ENCODE measurements at regions not wholly inside any gene's neighbourhood (a gene's known extent, or its start where the extent isn't known, plus 50 kb on each side); places are given as distances from the start of the nearest gene placed in this dataset.

DNA sequence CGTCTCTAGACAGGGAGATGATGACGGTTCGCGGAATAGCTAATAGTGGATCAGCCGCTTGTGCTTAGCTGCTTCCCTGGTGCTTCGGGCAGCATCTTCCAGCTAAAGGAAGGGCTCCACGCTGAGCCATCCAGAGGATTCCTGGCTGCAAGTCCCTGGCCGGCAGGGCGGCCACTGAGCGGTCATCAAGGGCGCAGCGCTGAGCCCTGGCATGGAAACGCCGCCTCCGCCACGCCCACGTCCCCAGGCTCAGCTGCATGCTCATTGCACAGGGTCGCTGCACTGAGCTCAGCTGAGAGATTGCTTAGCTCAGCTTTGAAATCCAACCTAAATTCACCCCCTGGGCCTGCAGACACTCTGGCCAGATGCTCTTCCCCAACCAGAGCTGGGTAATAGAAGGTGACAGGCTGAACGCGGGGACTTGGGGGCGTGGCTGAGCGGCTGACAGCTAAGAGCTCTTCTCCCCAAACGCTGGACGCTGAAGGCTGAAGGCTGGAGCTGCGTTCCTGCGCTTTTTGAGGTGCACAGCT is 118.2 kb upstream of the KIT start:
- TF ChIP-seq EZH2 (IDR thresholded peaks at IDR 0.05; ENCODE audit: borderline replicate concordance, low read depth, low read length, severe bottlenecking): no peak
- TF ChIP-seq, protein P1, sequence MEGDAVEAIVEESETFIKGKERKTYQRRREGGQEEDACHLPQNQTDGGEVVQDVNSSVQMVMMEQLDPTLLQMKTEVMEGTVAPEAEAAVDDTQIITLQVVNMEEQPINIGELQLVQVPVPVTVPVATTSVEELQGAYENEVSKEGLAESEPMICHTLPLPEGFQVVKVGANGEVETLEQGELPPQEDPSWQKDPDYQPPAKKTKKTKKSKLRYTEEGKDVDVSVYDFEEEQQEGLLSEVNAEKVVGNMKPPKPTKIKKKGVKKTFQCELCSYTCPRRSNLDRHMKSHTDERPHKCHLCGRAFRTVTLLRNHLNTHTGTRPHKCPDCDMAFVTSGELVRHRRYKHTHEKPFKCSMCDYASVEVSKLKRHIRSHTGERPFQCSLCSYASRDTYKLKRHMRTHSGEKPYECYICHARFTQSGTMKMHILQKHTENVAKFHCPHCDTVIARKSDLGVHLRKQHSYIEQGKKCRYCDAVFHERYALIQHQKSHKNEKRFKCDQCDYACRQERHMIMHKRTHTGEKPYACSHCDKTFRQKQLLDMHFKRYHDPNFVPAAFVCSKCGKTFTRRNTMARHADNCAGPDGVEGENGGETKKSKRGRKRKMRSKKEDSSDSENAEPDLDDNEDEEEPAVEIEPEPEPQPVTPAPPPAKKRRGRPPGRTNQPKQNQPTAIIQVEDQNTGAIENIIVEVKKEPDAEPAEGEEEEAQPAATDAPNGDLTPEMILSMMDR (IDR thresholded peaks at IDR 0.05; ENCODE audit: extremely low read depth in 1 of 2, insufficient read depth in 1 of 2, low read depth in 1 of 2, low read length in 2 of 2): no peak
- no peak for TF ChIP-seq POLR2A (IDR thresholded peaks at IDR 0.05; ENCODE audit: low read depth, low read length)
- TF ChIP-seq FOS (IDR thresholded peaks at IDR 0.05; ENCODE audit: borderline replicate concordance, insufficient read depth, low read length): no peak
- TF ChIP-seq, protein P2, sequence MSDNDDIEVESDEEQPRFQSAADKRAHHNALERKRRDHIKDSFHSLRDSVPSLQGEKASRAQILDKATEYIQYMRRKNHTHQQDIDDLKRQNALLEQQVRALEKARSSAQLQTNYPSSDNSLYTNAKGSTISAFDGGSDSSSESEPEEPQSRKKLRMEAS (IDR thresholded peaks at IDR 0.05; ENCODE audit: insufficient read depth, insufficient read length): no peak
- TF ChIP-seq POLR2AphosphoS5 (IDR thresholded peaks at IDR 0.05; ENCODE audit: insufficient read depth, low read depth, low read length): no peak
- no peak for TF ChIP-seq JUN (IDR thresholded peaks at IDR 0.05; ENCODE audit: borderline replicate concordance, insufficient read depth, insufficient read length, low read depth)
- TF ChIP-seq GATA2 (IDR thresholded peaks at IDR 0.05; ENCODE audit: insufficient read depth, insufficient read length, low read depth, low read length): no peak
- no peak for TF ChIP-seq MYC (IDR thresholded peaks at IDR 0.05; ENCODE audit: low read depth, low read length)
